ENCODE measurements at regions not wholly inside any gene's neighbourhood (a gene's known extent, or its start where the extent isn't known, plus 50 kb on each side); places are given as distances from the start of the nearest gene placed in this dataset.

- TF ChIP-seq POLR2A (IDR thresholded peaks at IDR 0.05) (no peak), EP300 (IDR thresholded peaks at IDR 0.05) (no peak)
- TF ChIP-seq, protein P1, sequence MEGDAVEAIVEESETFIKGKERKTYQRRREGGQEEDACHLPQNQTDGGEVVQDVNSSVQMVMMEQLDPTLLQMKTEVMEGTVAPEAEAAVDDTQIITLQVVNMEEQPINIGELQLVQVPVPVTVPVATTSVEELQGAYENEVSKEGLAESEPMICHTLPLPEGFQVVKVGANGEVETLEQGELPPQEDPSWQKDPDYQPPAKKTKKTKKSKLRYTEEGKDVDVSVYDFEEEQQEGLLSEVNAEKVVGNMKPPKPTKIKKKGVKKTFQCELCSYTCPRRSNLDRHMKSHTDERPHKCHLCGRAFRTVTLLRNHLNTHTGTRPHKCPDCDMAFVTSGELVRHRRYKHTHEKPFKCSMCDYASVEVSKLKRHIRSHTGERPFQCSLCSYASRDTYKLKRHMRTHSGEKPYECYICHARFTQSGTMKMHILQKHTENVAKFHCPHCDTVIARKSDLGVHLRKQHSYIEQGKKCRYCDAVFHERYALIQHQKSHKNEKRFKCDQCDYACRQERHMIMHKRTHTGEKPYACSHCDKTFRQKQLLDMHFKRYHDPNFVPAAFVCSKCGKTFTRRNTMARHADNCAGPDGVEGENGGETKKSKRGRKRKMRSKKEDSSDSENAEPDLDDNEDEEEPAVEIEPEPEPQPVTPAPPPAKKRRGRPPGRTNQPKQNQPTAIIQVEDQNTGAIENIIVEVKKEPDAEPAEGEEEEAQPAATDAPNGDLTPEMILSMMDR (IDR thresholded peaks at IDR 0.05), result no peak
- no peak overlapping the region for H3K27ac ChIP-seq
- H3K4me1 ChIP-seq (ENCODE audit: insufficient read depth), result no peaks in the 10 kb centered on the region
- H3K9me3 ChIP-seq, result no peaks in the 10 kb centered on the region
- 32 to 45% (median 42%) methylated on average over 1 of the region's 1 CpG for WGBS, 3 donors
- no peak overlapping the region for H3K4me3 ChIP-seq
- intact Hi-C loops (cut with DNase I), result no loop called here
- H3K27me3 ChIP-seq, result no peaks in the 10 kb centered on the region
- no peak for DNase-seq
- no peaks in the 10 kb centered on the region for H3K36me3 ChIP-seq
These were observed 224.3 kb upstream of the ROBO2 start for GRCh38 chr3:76815561-76815960.

DNA sequence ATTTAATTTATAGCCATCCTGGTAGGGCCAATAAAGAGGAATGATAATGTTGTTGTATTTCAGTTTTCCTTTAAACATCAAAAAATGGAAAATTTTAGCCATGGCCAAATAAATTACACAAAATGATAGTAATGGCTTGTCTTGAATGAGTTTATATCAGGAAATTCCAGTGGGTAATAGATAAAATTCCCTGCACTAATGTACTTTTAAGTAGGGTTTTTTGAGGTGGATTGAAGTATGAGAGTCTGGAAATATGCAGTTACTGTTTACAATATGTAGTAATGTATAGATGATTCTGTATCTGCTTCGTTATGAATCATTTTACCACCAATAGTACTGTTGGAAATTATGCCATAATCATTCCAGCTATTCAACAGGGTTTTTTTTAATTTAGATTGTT is 219.4 kb upstream of the ROBO2 start:
- 84 to 90% (median 86%) methylated on average over 1 of the region's 1 CpG for WGBS, 3 donors
- Histone ChIP-seq H3K4me1 (ENCODE audit: insufficient read depth) (no peaks in the 10 kb centered on the region), H3K9me3 (no peaks in the 10 kb centered on the region), H3K27ac (no peak overlapping the region), H3K4me3 (no peak overlapping the region), H3K27me3 (no peaks in the 10 kb centered on the region), H3K36me3 (no peaks in the 10 kb centered on the region)
- intact Hi-C loops (cut with DNase I), result no loop called here
- TF ChIP-seq, protein P1 (IDR thresholded peaks at IDR 0.05), result no peak
- TF ChIP-seq EP300 (IDR thresholded peaks at IDR 0.05) (no peak), POLR2A (IDR thresholded peaks at IDR 0.05) (no peak)
- no peak for DNase-seq

DNA sequence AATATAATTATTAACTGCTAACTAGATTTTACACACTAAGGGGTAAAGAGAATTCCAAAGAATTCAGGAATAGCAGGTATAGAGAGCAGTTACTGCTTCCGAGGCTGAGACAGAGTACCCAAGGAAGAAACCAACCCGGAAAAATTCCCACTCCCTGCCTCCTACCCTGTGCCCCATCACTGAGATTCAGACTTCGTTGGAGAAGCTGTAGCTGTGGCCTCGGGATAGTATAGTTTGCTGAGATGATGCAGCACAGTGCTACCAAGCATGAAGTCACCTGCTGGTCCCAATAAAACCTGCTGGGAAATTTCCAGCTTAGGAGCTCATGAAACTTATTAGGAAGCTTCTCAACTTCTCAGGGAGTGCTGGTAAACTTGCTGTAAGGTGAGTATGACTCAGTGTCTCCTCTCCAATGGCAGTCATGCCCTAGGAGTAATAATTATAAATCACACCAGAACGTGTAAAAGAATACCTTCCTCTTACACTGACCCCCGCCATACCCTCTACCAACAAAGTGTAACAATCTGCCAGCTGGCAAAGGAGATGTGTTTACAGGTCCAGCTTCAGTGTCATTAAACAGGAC is 215.2 kb upstream of the ROBO2 start:
- Histone ChIP-seq H3K27me3 (no peaks in the 10 kb centered on the region), H3K4me1 (ENCODE audit: insufficient read depth) (no peaks in the 10 kb centered on the region), H3K9me3 (no peaks in the 10 kb centered on the region), H3K4me3 (no peak overlapping the region), H3K36me3 (no peaks in the 10 kb centered on the region), H3K27ac (no peak overlapping the region)
- intact Hi-C loops (cut with DNase I), result no loop called here
- WGBS, 3 donors, result 78 to 92% (median 83%) methylated on average over 6 of the region's 6 CpGs
- no peak for DNase-seq
- TF ChIP-seq POLR2A (IDR thresholded peaks at IDR 0.05) (no peak), EP300 (IDR thresholded peaks at IDR 0.05) (no peak)
- TF ChIP-seq, protein P1 (IDR thresholded peaks at IDR 0.05), result no peak

- WGBS, 3 donors, result 15 to 23% (median 19%) methylated on average over 5 of the region's 5 CpGs
These were observed 213.0 kb upstream of the ROBO2 start for GRCh38 chr3:76826861-76827260.

More at GRCh38 chr3:76826861-76827260, 213.0 kb upstream of the ROBO2 start:
- H3K9me3 ChIP-seq, result no peaks in the 10 kb centered on the region
- H3K27ac ChIP-seq, result no peak overlapping the region
- no peaks in the 10 kb centered on the region for H3K27me3 ChIP-seq
- no peak for DNase-seq
- intact Hi-C loops (cut with DNase I), result no loop called here
- no peaks in the 10 kb centered on the region for H3K36me3 ChIP-seq
- H3K4me1 ChIP-seq (ENCODE audit: insufficient read depth), result no peaks in the 10 kb centered on the region
- TF ChIP-seq EP300 (IDR thresholded peaks at IDR 0.05) (no peak), POLR2A (IDR thresholded peaks at IDR 0.05) (no peak)
- TF ChIP-seq, protein P1 (IDR thresholded peaks at IDR 0.05), result no peak
- no peak overlapping the region for H3K4me3 ChIP-seq

Data from ovary (tissue), 7 donors.